GM15510 (cell line): ENCODE measurements at regions not wholly inside any gene's neighbourhood (a gene's known extent, or its start where the extent isn't known, plus 50 kb on each side); places are given as distances from the start of the nearest gene placed in this dataset.

Experiments
- POLR2A ChIP-seq: IDR thresholded peaks from 3 replicates; pipeline ENCODE4 v1.6.1; 2011; ENCODE audit warnings: borderline replicate concordance; ENCODE audit not compliant: insufficient read length; ENCODE audit errors: extremely low read depth

DNA sequence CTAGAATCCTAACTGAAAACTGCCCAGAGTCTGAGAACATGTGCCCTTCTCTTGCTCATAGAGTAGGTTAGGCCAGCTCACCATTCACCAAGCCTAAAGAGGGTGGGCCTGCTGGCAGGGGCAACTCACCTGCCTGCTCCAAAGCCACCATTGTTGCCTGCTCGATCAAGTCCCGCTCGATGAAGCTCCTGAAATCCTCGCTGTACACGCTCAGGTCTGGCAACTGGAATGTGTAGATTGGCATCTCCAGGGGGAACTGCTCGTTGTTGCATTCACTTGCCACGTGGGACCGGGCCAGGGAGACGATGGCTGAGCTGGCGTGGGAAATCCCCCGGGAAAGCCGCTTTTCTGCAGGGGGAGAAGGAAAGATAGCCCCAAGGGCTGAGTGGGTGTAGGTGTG is 232.2 kb downstream of the KLF13 start:
- no peak for TF ChIP-seq POLR2A

DNA sequence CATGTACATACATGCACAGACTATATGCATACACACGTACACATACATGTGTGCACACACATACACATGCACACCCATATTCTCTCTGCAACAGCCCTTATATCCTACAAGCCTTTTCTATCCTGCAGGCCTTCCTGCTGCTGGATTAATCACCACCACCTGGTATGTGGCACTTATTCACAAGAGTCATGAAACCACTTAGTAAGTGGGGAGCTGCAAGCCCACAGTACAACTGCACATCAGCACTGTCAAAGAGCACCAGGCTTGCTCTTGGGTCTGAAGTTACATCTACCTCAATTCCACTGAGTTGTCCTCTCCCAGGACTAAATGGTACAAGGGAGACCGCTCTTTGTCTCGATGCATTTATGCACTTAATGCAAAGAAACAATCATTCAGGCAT is 233.2 kb downstream of the KLF13 start:
- no peak for TF ChIP-seq POLR2A

DNA sequence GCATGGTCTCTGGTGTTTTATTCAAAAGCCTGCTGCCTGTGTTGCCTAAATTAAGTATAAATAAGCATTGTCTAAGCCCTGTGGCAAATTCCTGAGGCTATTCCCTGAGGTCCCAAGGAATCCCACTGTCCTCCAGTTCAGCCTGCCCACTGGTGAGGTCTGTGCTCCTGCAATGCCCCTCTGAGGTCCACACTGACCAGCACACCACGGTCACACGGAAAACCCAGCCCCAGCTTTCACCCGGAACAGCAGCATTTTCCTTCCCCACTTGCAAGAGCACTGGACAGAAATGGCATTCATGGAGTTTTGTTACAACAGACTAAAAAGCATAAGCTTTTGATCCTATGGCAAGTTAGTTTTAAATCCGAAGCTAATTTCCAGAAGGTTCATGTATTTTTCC is 234.0 kb downstream of the KLF13 start:
- TF ChIP-seq POLR2A: no peak

DNA sequence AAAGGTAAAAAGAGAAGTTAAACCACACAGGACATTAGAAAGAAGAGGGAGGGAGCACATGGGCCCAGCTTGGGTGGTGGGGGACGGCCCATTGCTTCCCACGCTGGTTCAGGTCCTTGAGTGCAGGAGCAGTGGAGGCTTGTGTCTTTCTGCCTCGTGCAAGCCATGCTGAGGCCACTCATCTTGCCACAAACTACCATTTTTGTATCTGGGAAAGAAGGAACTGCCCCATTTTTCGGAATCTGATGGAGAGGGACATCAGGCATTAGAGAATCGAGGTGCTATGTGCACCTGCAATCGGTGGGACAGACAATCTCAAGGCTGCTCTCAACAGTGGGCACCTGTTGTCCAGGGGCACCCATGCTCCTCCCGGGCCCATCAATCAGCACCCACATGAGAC is 234.5 kb downstream of the KLF13 start:
- TF ChIP-seq POLR2A: no peak

DNA sequence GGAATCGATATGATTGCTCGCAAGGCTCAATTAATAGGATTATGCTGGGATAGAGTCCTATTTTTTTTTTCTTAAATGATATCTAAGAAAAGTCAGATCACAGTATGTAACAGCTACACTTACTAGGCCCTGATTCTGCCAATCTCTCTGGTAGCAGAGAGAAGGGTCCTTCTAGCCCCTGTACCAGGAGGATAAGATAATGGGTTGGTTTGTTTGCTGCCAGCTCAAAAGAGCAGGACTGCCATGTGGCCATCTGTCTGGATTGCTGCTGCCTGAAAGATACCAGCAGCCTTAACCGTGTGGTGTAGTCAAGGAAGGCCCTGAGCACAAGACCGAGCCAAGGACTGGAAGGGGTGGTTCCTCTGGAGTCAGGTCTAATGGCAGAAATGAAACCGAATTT is 236.4 kb downstream of the KLF13 start:
- TF ChIP-seq POLR2A: no peak

DNA sequence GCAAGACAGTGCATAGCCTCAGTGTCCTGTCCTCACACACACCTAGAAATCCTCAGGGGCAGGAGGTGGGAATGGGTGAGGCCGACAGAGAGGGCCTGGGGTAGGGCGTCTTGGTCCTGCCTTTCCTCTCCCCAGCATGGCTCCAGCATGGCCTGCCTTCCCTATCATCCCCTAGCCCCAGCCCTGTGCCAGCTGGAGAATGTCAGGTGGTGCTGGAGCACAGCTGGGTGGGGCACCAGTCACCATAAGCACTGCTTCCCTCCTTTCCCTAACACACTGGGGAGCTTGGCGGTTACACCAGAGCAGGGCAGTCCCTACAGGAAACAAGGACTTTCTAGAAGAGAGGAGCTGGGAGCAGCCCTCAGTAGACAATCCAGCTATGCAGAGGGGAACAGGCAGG is 236.8 kb downstream of the KLF13 start:
- no peak for TF ChIP-seq POLR2A

DNA sequence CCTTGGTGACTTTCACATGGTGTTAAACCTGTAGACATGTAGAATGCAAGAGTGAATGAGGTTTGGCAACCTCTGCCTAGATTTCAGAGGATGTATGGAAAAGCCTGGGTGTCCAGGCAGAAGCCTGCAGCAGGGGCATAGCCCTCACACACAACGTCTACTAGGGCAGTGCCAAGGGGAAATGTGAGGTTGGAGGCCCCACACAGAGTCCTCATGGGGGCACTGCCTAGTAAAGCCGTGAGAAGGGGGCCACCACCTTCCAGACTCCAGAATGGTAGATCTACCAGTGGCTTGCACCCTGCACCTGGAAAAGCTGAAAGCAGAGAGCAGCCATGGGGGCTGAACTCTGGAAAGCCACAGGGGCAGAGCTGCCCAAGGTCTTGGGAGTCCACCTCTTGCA is 241.2 kb downstream of the KLF13 start:
- TF ChIP-seq POLR2A: no peak

DNA sequence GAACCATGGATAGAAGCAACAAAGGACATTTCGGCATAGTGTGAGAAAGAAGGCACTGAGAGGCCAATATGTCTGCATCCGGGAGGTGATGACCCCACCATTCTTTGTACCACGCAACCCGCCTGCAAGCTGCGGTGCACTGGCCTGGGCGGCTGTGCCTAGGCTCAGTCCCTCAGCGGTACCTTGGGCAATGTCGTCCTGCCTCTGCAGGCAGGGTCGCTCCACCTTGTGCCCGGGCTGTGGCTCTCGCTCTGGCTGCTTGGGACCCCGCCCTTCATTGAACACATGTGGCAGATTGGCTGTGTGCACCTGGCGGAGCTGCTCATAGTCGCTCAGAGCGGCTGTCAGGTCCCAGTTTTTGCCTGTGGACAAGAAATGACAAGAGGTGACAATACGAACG is 243.2 kb downstream of the KLF13 start:
- no peak for TF ChIP-seq POLR2A

DNA sequence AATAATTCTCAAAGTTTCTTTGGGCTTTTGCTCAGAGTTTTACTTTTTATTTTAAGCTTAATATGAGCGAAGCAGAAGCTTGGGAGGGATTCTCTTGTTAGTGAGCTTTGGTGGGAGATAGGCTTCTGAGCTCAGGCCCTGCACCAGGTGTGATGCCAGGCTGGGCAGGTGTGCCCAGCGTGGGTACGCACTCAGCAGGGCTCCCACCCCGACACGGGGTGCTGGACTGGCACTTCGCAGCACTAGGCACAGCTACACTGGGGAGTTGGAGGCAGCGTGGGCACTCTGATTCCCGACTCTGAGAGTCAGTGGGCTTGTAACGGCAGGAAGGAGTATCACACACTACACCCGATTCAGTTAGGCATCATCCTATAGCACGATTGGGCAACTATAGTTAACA is 244.0 kb downstream of the KLF13 start:
- TF ChIP-seq POLR2A: no peak

DNA sequence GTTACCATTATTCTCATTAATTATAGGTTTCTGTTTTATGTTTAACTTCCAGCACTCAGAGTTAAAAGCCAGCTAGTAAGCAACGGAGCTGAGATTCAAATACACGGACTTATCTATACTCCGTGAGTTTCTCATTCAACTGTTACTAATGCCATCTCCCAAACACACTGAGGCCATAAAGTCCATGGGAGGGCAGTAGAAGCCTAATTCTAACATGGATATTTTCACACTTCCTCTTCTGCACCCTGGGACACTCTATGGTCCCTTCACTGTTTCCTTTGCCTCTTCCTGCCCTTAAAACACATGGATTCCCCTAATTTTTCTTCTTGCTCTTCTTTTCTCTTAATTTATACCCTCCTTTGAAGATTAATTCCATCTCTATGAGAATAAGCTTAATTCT is 245.0 kb downstream of the KLF13 start:
- TF ChIP-seq POLR2A: no peak

DNA sequence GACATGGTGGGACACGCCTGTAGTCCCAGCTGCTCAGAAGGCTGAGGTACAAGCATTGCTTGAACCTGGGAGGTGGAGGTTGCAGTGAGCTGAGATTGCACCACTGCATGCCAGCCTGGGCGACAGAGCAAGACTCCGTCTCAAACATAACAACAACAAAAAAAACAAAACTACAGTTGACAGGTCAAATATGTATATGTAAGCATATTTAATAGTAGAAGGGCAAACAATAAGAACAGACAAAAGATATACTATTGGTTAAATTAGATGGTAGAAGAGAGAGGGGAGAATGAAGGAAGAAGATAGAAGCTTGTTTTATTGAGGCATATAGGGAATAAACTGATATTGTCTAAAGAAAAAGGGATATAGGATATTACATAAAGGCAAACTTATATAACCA is 247.1 kb downstream of the KLF13 start:
- TF ChIP-seq POLR2A: no peak

DNA sequence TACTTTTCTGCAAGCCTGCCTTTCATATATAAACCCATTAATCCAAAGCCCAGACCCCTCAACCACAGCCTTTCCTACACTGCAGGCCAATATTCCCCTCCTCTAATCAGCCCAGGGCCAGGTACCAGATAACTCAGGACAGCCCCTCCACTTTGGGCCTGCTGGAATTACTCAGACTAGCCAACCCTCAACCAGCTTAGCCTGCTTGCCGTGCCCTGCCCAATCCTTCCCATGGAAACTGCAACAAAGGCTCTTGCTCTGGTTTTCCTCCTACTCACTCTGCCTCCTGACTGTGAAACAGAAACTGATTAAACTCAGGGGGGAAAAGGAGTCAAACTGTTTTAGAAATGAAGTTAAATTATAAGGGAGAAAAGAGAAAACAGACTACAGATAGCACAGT is 248.1 kb downstream of the KLF13 start:
- TF ChIP-seq POLR2A: no peak

DNA sequence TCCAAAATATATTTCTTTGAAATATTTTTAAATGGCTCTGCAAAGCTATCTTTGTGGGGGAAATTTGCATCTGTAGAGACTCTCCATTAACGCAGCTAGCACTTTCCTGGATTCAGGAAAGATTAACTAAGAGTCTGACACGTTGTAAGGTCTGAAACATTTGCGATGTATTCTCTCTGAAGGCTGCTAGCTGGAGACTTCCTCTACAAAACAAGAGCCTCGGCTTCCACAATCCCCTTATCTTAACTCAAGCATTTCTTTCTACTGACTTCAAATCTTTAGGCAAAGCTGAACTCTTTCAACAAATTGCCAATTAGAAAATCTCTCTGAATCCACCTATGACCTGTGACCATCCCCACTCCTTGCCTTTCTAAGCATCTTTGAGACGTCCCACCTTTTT is 250.5 kb downstream of the KLF13 start:
- TF ChIP-seq POLR2A: no peak

DNA sequence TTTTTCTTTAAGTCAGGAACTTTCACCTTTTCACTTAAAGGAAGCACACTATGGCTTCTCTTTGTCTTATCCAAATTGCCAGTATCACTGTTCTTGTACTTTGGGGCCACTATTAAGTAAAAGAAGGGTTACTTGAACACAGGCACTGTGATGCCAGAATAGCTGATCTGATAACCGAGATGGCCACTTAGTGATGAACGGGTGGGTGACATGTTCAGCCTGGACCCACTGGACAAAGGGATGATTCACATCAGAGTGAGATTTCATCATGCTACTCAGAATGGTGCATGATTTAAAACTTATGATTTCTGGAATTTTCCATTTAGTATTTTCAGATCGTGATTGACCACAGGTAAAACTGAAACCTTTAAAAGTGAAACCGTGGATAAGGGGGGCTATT is 252.6 kb downstream of the KLF13 start:
- no peak for TF ChIP-seq POLR2A

DNA sequence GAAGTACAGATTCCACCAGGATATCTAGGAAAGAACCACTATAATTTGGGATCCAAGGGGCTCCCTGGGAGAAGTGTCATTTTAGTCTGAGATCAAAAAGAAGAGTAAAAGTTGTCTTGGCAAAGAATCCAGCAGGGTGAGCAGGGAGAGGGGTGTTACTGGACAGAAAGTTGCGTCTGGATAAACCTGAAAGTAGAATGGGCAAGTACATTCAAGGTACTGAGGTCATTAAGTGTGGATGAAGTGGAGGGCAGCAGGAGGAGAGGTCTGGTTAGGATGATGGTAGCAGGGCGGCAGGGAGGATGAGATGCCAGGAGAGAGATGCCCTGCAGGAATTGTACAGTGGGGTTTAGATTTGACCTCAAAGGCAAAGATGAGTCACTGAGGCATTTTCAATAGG is 253.3 kb downstream of the KLF13 start:
- TF ChIP-seq POLR2A: no peak

DNA sequence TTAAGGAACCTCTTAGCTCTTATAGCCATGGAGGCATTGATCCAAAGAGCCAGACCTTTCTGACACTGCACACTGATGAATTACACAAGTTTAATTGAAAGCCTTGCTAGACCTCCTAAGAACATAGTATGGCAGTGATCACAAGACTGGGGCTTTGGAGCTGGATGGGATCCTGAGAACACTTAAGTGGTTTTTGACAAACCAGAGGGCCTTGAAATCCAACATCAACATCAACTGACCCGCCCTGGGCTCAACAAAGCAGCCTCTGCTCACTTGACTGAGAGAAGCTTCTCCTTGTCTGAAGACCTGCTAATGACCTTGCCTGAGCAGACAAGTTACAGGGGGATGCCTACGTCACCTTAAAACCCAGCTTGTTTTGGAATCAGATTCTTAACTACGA is 257.6 kb downstream of the KLF13 start:
- no peak for TF ChIP-seq POLR2A

DNA sequence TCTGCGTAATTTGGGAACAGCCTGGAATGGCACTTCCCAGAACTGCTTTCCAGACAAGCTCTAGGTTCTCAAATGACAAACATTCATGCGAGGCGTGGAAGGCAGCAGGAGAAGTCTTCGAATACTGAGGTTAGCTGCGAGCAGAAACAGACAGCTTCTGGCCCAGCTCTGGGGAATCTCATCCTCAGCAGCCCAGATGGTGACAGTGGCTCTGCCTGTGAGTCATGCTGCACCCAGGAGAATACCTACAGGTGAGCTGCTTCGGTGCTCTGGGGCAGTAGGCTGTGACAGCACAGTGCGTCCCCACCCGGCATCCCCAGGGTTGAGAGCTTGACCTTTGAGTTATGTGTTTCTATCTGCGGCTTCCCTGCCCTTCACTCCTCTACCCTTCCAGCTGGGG is 258.6 kb downstream of the KLF13 start:
- TF ChIP-seq POLR2A: no peak
